ENCODE measurements at regions not wholly inside any gene's neighbourhood (a gene's known extent, or its start where the extent isn't known, plus 50 kb on each side); places are given as distances from the start of the nearest gene placed in this dataset.

- TF ChIP-seq MAX (IDR thresholded peaks at IDR 0.05; ENCODE audit: low read depth, low read length): no peak
- no peak for TF ChIP-seq CTCF (IDR thresholded peaks at IDR 0.05 in 2 of 3, conservative IDR thresholded peaks at IDR 0.05 in 1 of 3; ENCODE audit: control insufficient read depth in 2 of 3, extremely low read depth in 1 of 3, insufficient read depth in 1 of 3, low read depth in 3 of 3, low read length in 3 of 3)
- no peak for TF ChIP-seq ASH2L (IDR thresholded peaks at IDR 0.05; ENCODE audit: borderline replicate concordance, low read depth)
- no peak for TF ChIP-seq EP300 (IDR thresholded peaks at IDR 0.05; ENCODE audit: borderline replicate concordance in 1 of 2, control insufficient read depth in 1 of 2, low read depth in 2 of 2, low read length in 2 of 2)
- no peak for TF ChIP-seq ATF2 (IDR thresholded peaks at IDR 0.05; ENCODE audit: low read length)
- TF ChIP-seq IRF3 (IDR thresholded peaks at IDR 0.05): no peak
Measured at GRCh38 chr5:111598996-111599395, 86.7 kb upstream of the STARD4 start.
